WTC11 (cell line): ENCODE measurements at regions not wholly inside any gene's neighbourhood (a gene's known extent, or its start where the extent isn't known, plus 50 kb on each side); places are given as distances from the start of the nearest gene placed in this dataset.

Source experiments
- ATAC-seq: fragments of 200-7000 bp; cut with Tn5 transposase; 2 replicates; pipeline ENCODE4 v1.10.0; 2021; ENCODE audit warnings: mild to moderate bottlenecking, moderate library complexity
- CTCF ChIA-PET: fragments of 300-600 bp; sonication (Branson Sonifier 250); formaldehyde crosslinking; loops from one replicate; lab custom pipeline; 2021; ENCODE audit warnings: antibody characterized with exemption; lab: Charles Lee
- POLR2A ChIA-PET: fragments of 350-600 bp; sonication (Branson Sonifier 250); formaldehyde crosslinking; loops from one replicate; lab custom pipeline; 2021; ENCODE audit warnings: antibody characterized with exemption; lab: Charles Lee
- DNase-seq: peaks from one replicate; pipeline ENCODE4 v3.0.0; 2021; ENCODE audit warnings: low spot score
- H3K27ac Mint-ChIP-seq: 2 replicates; pipeline ENCODE4 v1.8.0; 2021; ENCODE audit warnings: mixed read lengths
- H3K27me3 Mint-ChIP-seq: 2 replicates; pipeline ENCODE4 v1.8.0; 2021; ENCODE audit warnings: low read depth, mild to moderate bottlenecking, moderate library complexity, mixed read lengths
- H3K36me3 Mint-ChIP-seq: 2 replicates; pipeline ENCODE4 v1.8.0; 2021; ENCODE audit warnings: mixed read lengths
- H3K4me1 Mint-ChIP-seq: 2 replicates; pipeline ENCODE4 v1.8.0; 2022; ENCODE audit warnings: mixed read lengths
- H3K4me3 Mint-ChIP-seq: 2 replicates; pipeline ENCODE4 v1.8.0; 2021; ENCODE audit warnings: mild to moderate bottlenecking, moderate library complexity, mixed read lengths
- H3K9me3 Mint-ChIP-seq: 2 replicates; pipeline ENCODE4 v1.8.0; 2021; ENCODE audit warnings: mixed read lengths
- EMX1 ChIP-seq: fragments of 250-450 bp; sonication (Bioruptor Pico); IDR thresholded peaks from 2 replicates; pipeline ENCODE4 v1.8.0; 2021; ENCODE audit warnings: mild to moderate bottlenecking
- KAT7 ChIP-seq: sonication (generic); formaldehyde crosslinking; IDR thresholded peaks from 2 replicates; pipeline ENCODE4 v1.8.1; 2023; ENCODE audit warnings: missing genetic modification reagents, mild to moderate bottlenecking, borderline replicate concordance
- NFYB ChIP-seq: sonication (generic); formaldehyde crosslinking; conservative IDR thresholded peaks from 2 replicates; pipeline ENCODE4 v1.8.0; 2022; ENCODE audit warnings: low read depth, missing genetic modification reagents
- NR3C1 ChIP-seq: sonication (generic); formaldehyde crosslinking; conservative IDR thresholded peaks from 2 replicates; pipeline ENCODE4 v1.8.1; 2023; ENCODE audit warnings: low read depth, mild to moderate bottlenecking, missing genetic modification reagents
- SMAD3 ChIP-seq: sonication (generic); formaldehyde crosslinking; IDR thresholded peaks from 2 replicates; pipeline ENCODE4 v1.8.0; 2022; ENCODE audit warnings: missing genetic modification reagents, mild to moderate bottlenecking, borderline replicate concordance
- ZNF317 ChIP-seq: sonication (generic); formaldehyde crosslinking; IDR thresholded peaks from 2 replicates; pipeline ENCODE4 v1.8.1; 2023; ENCODE audit warnings: low read depth, mild to moderate bottlenecking, moderate library complexity, missing genetic modification reagents, borderline replicate concordance
- TF ChIP-seq, protein P1 (sequence below): sonication (generic); formaldehyde crosslinking; IDR thresholded peaks from 2 replicates; pipeline ENCODE4 v1.8.0; 2022; ENCODE audit warnings: mild to moderate bottlenecking, missing genetic modification reagents
- TF ChIP-seq, protein P2 (sequence below): sonication (generic); formaldehyde crosslinking; IDR thresholded peaks from 2 replicates; pipeline ENCODE4 v1.8.1; 2023; ENCODE audit warnings: mild to moderate bottlenecking, missing genetic modification reagents, moderate library complexity
- TF ChIP-seq, protein P3 (sequence below): fragments of 200-600 bp; IDR thresholded peaks from 2 replicates; pipeline ENCODE4 v1.8.0; 2022; ENCODE audit warnings: antibody characterized with exemption
- TF ChIP-seq, protein P4 (sequence below): sonication (generic); formaldehyde crosslinking; IDR thresholded peaks from 2 replicates; pipeline ENCODE4 v1.8.1; 2023; ENCODE audit warnings: mild to moderate bottlenecking, missing genetic modification reagents, moderate library complexity
- TF ChIP-seq, protein P5 (sequence below): sonication (generic); formaldehyde crosslinking; IDR thresholded peaks from 2 replicates; pipeline ENCODE4 v1.8.1; 2023; ENCODE audit warnings: mild to moderate bottlenecking, missing genetic modification reagents
- TF ChIP-seq, protein P6 (sequence below): sonication (generic); formaldehyde crosslinking; IDR thresholded peaks from 2 replicates; pipeline ENCODE4 v1.8.1; 2023; ENCODE audit warnings: mild to moderate bottlenecking, missing genetic modification reagents, borderline replicate concordance

DNA sequence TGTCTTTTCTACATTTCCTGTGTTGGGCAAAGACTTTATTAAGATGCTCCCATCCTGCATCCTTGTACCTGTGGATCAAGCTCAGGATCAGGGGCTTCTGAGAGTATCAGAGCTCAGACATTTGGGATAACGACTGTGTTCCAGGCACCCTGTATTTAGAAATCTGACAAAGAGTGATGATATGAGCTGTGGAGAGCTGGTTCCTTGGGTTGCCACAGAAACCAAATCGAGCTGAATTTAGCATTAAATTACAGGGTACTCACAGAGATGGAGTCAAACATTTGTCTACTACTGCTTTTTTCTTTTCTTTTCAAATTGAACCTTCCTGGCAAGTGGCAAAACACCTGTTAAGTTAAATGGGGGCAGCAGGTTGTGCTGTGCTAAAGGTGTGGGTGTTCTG, 110.6 kb downstream of the XCL2 start (continued):
- TF ChIP-seq, protein P1, sequence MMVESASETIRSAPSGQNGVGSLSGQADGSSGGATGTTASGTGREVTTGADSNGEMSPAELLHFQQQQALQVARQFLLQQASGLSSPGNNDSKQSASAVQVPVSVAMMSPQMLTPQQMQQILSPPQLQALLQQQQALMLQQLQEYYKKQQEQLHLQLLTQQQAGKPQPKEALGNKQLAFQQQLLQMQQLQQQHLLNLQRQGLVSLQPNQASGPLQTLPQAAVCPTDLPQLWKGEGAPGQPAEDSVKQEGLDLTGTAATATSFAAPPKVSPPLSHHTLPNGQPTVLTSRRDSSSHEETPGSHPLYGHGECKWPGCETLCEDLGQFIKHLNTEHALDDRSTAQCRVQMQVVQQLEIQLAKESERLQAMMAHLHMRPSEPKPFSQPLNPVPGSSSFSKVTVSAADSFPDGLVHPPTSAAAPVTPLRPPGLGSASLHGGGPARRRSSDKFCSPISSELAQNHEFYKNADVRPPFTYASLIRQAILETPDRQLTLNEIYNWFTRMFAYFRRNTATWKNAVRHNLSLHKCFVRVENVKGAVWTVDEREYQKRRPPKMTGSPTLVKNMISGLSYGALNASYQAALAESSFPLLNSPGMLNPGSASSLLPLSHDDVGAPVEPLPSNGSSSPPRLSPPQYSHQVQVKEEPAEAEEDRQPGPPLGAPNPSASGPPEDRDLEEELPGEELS (CRISPR knock-in tag) = no peak
- TF ChIP-seq, protein P2, sequence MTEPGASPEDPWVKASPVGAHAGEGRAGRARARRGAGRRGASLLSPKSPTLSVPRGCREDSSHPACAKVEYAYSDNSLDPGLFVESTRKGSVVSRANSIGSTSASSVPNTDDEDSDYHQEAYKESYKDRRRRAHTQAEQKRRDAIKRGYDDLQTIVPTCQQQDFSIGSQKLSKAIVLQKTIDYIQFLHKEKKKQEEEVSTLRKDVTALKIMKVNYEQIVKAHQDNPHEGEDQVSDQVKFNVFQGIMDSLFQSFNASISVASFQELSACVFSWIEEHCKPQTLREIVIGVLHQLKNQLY (CRISPR knock-in tag) = no peak
- TF ChIP-seq NR3C1 (CRISPR knock-in tag) = no peak

DNA sequence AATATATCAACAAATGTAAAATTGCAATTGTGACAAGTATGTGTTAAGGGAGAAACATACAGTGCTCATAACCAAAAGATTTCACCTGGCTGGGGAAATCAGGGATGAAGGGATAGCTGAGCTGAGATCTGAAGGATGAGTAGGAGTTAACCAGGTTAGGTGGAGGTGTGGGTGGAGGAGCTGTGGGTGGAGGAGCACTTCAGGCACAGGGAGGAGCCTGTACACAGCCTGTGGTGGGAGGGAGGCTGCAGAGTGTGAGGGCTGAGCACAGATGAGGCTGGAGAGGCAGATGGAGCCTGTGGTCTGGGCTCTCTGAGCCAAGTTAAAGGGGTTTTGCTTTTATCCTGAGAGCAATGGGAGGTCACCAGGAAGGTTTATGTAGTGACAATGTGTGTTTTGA, 111.9 kb downstream of the XCL2 start:
- TF ChIP-seq SMAD3 (CRISPR knock-in tag) (no peak), NFYB (CRISPR knock-in tag) (no peak), KAT7 (CRISPR knock-in tag) (no peak)
- TF ChIP-seq, protein P3, sequence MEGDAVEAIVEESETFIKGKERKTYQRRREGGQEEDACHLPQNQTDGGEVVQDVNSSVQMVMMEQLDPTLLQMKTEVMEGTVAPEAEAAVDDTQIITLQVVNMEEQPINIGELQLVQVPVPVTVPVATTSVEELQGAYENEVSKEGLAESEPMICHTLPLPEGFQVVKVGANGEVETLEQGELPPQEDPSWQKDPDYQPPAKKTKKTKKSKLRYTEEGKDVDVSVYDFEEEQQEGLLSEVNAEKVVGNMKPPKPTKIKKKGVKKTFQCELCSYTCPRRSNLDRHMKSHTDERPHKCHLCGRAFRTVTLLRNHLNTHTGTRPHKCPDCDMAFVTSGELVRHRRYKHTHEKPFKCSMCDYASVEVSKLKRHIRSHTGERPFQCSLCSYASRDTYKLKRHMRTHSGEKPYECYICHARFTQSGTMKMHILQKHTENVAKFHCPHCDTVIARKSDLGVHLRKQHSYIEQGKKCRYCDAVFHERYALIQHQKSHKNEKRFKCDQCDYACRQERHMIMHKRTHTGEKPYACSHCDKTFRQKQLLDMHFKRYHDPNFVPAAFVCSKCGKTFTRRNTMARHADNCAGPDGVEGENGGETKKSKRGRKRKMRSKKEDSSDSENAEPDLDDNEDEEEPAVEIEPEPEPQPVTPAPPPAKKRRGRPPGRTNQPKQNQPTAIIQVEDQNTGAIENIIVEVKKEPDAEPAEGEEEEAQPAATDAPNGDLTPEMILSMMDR = no peak
- TF ChIP-seq, protein P4, sequence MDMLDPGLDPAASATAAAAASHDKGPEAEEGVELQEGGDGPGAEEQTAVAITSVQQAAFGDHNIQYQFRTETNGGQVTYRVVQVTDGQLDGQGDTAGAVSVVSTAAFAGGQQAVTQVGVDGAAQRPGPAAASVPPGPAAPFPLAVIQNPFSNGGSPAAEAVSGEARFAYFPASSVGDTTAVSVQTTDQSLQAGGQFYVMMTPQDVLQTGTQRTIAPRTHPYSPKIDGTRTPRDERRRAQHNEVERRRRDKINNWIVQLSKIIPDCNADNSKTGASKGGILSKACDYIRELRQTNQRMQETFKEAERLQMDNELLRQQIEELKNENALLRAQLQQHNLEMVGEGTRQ (CRISPR knock-in tag) = no peak
- TF ChIP-seq, protein P5, sequence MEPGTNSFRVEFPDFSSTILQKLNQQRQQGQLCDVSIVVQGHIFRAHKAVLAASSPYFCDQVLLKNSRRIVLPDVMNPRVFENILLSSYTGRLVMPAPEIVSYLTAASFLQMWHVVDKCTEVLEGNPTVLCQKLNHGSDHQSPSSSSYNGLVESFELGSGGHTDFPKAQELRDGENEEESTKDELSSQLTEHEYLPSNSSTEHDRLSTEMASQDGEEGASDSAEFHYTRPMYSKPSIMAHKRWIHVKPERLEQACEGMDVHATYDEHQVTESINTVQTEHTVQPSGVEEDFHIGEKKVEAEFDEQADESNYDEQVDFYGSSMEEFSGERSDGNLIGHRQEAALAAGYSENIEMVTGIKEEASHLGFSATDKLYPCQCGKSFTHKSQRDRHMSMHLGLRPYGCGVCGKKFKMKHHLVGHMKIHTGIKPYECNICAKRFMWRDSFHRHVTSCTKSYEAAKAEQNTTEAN (CRISPR knock-in tag) = no peak
- TF ChIP-seq, protein P6, sequence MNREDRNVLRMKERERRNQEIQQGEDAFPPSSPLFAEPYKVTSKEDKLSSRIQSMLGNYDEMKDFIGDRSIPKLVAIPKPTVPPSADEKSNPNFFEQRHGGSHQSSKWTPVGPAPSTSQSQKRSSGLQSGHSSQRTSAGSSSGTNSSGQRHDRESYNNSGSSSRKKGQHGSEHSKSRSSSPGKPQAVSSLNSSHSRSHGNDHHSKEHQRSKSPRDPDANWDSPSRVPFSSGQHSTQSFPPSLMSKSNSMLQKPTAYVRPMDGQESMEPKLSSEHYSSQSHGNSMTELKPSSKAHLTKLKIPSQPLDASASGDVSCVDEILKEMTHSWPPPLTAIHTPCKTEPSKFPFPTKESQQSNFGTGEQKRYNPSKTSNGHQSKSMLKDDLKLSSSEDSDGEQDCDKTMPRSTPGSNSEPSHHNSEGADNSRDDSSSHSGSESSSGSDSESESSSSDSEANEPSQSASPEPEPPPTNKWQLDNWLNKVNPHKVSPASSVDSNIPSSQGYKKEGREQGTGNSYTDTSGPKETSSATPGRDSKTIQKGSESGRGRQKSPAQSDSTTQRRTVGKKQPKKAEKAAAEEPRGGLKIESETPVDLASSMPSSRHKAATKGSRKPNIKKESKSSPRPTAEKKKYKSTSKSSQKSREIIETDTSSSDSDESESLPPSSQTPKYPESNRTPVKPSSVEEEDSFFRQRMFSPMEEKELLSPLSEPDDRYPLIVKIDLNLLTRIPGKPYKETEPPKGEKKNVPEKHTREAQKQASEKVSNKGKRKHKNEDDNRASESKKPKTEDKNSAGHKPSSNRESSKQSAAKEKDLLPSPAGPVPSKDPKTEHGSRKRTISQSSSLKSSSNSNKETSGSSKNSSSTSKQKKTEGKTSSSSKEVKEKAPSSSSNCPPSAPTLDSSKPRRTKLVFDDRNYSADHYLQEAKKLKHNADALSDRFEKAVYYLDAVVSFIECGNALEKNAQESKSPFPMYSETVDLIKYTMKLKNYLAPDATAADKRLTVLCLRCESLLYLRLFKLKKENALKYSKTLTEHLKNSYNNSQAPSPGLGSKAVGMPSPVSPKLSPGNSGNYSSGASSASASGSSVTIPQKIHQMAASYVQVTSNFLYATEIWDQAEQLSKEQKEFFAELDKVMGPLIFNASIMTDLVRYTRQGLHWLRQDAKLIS (CRISPR knock-in tag) = no peak
- TF ChIP-seq, all 79 proteins: peak for 0
- ATAC-seq = no peak
- no peaks in the 10 kb centered on the region for H3K36me3 Mint-ChIP-seq
- DNase-seq = no peak
- H3K27me3 Mint-ChIP-seq = no peaks in the 10 kb centered on the region
- POLR2A ChIA-PET = no interaction called here
- no peaks in the 10 kb centered on the region for H3K9me3 Mint-ChIP-seq
- CTCF ChIA-PET = interaction anchor here (0.9 to 2.3 kb wide), 4 partner anchors 16 to 197 kb away, joined by 3 to 9 read pairs (median 4); no protein-coding TSS in a partner anchor
- no peak overlapping the region for H3K4me3 Mint-ChIP-seq
- H3K27ac Mint-ChIP-seq = no peak overlapping the region
- peaks cover 3% of the 10 kb centered on the region; the same call in 1 of the 2 replicates for H3K4me1 Mint-ChIP-seq

DNA sequence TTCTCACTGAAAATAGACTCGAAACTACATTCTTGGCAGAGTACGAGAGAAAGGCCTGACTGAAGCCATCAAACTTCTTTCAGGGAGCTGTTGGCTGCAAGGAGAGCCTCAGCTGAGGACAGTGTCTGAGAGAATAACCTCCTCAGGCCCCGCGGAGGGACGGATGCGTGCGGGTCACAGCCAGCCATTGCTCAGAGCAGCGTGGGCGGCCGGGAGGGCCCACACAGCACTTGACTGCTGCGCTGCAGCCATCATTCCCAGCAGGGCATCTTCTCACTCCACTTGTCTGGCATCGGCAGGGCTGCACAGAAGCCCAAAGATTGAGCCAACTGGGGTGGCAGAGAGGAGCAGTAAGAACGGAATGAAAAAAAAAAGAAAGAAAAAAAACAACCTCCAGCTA, 113.5 kb downstream of the XCL2 start:
- no peaks in the 10 kb centered on the region for H3K36me3 Mint-ChIP-seq
- ChIA-PET CTCF (interaction anchor here (2.3 kb wide), 1 partner anchor 88 kb away, joined by 9 read pairs; no protein-coding TSS in a partner anchor), POLR2A (interaction anchor here (0.5 kb wide), 1 partner anchor 11 kb away, joined by 4 read pairs; no protein-coding TSS in a partner anchor)
- DNase-seq = no peak
- H3K9me3 Mint-ChIP-seq = no peaks in the 10 kb centered on the region
- no peak overlapping the region for H3K27ac Mint-ChIP-seq
- H3K27me3 Mint-ChIP-seq = no peaks in the 10 kb centered on the region
- peaks cover 3% of the 10 kb centered on the region; the same call in 1 of the 2 replicates for H3K4me1 Mint-ChIP-seq
- no peak for ATAC-seq
- no peak overlapping the region for H3K4me3 Mint-ChIP-seq
- TF ChIP-seq ZNF317 (CRISPR knock-in tag) = no peak
- TF ChIP-seq EMX1 (CRISPR knock-in tag) = no peak
